Esophagus (tissue), 2 donors: ENCODE measurements at regions not wholly inside any gene's neighbourhood (a gene's known extent, or its start where the extent isn't known, plus 50 kb on each side); places are given as distances from the start of the nearest gene placed in this dataset.

Experiments
- H3K27ac ChIP-seq, 2 donors: one replicate each; pipeline ENCODE4 v1.5.1; 2013; ENCODE audit warnings: low read depth in 2 of 2, mild to moderate bottlenecking in 2 of 2, inconsistent platforms in 1 of 2, low read length in 1 of 2, moderate library complexity in 1 of 2
- H3K27me3 ChIP-seq, 2 donors: one replicate each; pipeline ENCODE4 v1.6.1; 2013; ENCODE audit warnings: low read length in 2 of 2, control low read depth in 1 of 2, mild to moderate bottlenecking in 1 of 2; ENCODE audit not compliant: insufficient read depth in 2 of 2, control insufficient read depth in 1 of 2
- H3K36me3 ChIP-seq, 2 donors: one replicate each; pipeline ENCODE4 v1.6.1; 2013; ENCODE audit warnings: low read length in 1 of 2; ENCODE audit not compliant: control insufficient read depth in 2 of 2, insufficient read depth in 2 of 2
- H3K4me1 ChIP-seq, 2 donors: one replicate each; pipeline ENCODE4 v1.6.1; 2013; ENCODE audit warnings: low read length in 1 of 2; ENCODE audit not compliant: control insufficient read depth in 2 of 2, insufficient read depth in 2 of 2
- H3K4me3 ChIP-seq, 2 donors: one replicate each; pipeline ENCODE4 v1.5.1; 2013; ENCODE audit warnings: low read length in 2 of 2, mild to moderate bottlenecking in 2 of 2, low read depth in 1 of 2, moderate library complexity in 1 of 2
- H3K9me3 ChIP-seq, 2 donors: one replicate each; pipeline ENCODE4 v1.6.1; 2013; ENCODE audit warnings: mild to moderate bottlenecking in 2 of 2, low read depth in 1 of 2, low read length in 1 of 2, moderate library complexity in 1 of 2; ENCODE audit not compliant: control insufficient read depth in 2 of 2, insufficient read depth in 1 of 2
- WGBS, 2 donors: extraction: QIAGEN DNeasy Blood & Tissue Kit; methylation state at CpG; one replicate each; pipeline ENCODE4 v1.1.7; 2013; 5-methylcytosine and 5-hydroxymethylcytosine counted together
- donor health status: healthy with polysubstance abuse.
- donor health status: Bipolar disorder and iron deficiency.

DNA sequence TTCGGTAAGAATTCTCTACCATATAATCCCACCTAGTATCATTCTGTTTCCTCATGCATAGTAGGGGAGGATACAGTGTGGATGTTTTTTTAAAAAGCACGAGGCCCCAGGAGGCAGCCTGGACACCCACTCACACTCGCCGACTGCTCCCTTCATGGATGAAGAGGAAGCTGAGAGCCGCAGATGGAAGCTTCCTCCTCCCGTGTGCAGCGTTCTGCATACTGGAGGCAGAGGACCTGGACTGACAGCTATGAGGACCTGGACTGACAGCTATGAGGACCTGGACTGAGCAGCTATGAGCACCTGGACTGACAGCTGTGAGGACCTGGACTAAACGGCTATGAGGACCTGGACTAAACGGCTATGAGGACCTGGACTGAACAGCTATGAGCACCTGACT, 234.4 kb downstream of the NDUFA10 start:
- H3K27me3 ChIP-seq, result no peaks in the 10 kb centered on the region
- peaks cover 0 to 5% of the 10 kb centered on the region in 2 donors for H3K9me3 ChIP-seq
- peaks cover 4 to 11% of the 10 kb centered on the region in 2 donors for H3K4me1 ChIP-seq
- 80 to 82% methylated on average over 9 of the region's 9 CpGs for WGBS, 2 donors
- no peak overlapping the region for H3K27ac ChIP-seq
- no peaks in the 10 kb centered on the region for H3K36me3 ChIP-seq
- H3K4me3 ChIP-seq, result no peak overlapping the region

GRCh38 chr2:239790313-239790712, 234.8 kb downstream of the NDUFA10 start:
- WGBS, 2 donors, result 72 to 83% methylated on average over 13 of the region's 13 CpGs
- H3K4me3 ChIP-seq, result no peak overlapping the region
- peaks cover 0 to 5% of the 10 kb centered on the region in 2 donors for H3K9me3 ChIP-seq
- H3K27ac ChIP-seq, result no peak overlapping the region
- H3K36me3 ChIP-seq, result no peaks in the 10 kb centered on the region
- H3K4me1 ChIP-seq, result peaks cover 4 to 11% of the 10 kb centered on the region in 2 donors
- no peaks in the 10 kb centered on the region for H3K27me3 ChIP-seq

DNA sequence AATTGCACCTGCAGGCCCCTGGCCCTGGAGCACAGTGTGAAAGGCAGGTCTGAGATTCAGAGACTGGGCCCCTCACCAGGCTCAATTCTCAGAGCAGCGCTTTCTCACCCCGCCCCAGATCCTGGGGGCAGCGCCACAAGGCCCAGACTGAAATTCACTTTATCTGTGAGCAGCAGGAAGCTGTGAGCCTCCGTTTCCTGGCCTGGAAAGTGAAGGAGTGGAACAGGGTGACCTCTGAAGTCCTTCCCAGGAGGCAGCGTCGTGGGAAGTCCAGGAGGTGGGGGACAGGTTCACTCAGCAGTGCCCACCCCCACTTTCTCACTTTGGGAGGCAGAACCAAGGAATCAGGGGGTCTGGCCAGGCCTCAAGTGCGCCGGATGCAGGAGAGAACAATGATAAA, 235.4 kb downstream of the NDUFA10 start:
- Histone ChIP-seq H3K4me1 (peaks cover 4 to 11% of the 10 kb centered on the region in 2 donors), H3K4me3 (no peak overlapping the region), H3K36me3 (no peaks in the 10 kb centered on the region), H3K27me3 (no peaks in the 10 kb centered on the region), H3K9me3 (peaks cover 0 to 5% of the 10 kb centered on the region in 2 donors), H3K27ac (no peak overlapping the region)
- 76 to 77% methylated on average over 8 of the region's 8 CpGs for WGBS, 2 donors

GRCh38 chr2:239788576-239789098, 236.5 kb downstream of the NDUFA10 start:
- peaks cover 4 to 11% of the 10 kb centered on the region in 2 donors for H3K4me1 ChIP-seq
- no peak overlapping the region for H3K4me3 ChIP-seq
- H3K9me3 ChIP-seq, result peaks cover 0 to 5% of the 10 kb centered on the region in 2 donors
- H3K27me3 ChIP-seq, result no peaks in the 10 kb centered on the region
- WGBS, 2 donors, result 68 to 72% methylated on average over 6 of the region's 6 CpGs
- no peak overlapping the region for H3K27ac ChIP-seq
- H3K36me3 ChIP-seq, result no peaks in the 10 kb centered on the region

DNA sequence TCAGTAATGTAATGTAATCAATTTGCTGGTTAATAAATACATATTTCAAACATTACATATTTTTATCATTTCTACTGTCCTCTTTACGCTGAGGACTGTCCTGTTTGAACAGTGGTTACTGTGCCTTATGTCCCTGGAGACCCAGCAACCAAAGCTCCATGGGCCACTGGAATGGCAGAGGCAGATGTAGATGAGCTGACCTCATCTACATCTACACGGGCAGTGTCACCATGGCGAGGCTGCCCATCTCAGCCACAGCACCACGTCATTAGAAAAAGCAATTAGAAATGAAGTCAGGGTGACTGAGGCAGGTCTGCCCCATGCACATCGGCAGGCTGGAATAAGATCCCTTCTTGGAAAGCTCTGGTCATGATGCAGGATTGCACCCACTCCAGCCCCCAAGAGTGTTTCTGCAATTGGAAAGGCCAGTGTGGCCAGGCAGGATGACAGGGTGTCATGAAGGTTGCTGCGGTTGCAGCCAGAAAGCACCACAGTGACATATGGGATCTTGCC, 237.5 kb downstream of the NDUFA10 start:
- no peak overlapping the region for H3K27ac ChIP-seq
- no peak overlapping the region for H3K4me3 ChIP-seq
- no peaks in the 10 kb centered on the region for H3K36me3 ChIP-seq
- H3K4me1 ChIP-seq, result peaks cover 4 to 9% of the 10 kb centered on the region in 2 donors
- WGBS, 2 donors, result 66 to 75% methylated on average over 6 of the region's 6 CpGs
- no peaks in the 10 kb centered on the region for H3K27me3 ChIP-seq
- H3K9me3 ChIP-seq, result peaks cover 0 to 5% of the 10 kb centered on the region in 2 donors

DNA sequence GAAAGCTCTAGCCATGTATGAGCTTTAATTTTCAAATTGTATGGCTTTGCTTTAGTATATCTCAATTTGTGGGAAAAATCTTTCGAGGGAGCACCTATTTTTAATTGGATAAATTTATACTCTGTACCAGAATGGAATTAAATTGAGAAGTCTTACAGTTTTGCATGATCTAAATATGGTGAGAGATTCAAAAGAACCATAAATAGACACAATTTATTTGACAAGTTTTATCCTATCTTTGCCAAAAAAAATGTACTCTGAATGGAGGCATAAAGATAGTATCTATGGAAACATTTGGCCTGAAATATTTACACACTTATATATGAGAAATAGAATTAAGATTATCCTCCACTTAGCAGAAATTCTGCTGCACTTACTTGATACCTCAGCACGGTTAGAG, 238.4 kb downstream of the NDUFA10 start:
- Histone ChIP-seq H3K36me3 (no peaks in the 10 kb centered on the region), H3K4me3 (no peak overlapping the region), H3K27ac (no peak overlapping the region), H3K9me3 (peaks cover 0 to 5% of the 10 kb centered on the region in 2 donors), H3K27me3 (no peaks in the 10 kb centered on the region), H3K4me1 (peaks cover under 1 to 3% of the 10 kb centered on the region in 2 donors)
- WGBS, 2 donors, result 66 to 69% methylated on average over 2 of the region's 2 CpGs

DNA sequence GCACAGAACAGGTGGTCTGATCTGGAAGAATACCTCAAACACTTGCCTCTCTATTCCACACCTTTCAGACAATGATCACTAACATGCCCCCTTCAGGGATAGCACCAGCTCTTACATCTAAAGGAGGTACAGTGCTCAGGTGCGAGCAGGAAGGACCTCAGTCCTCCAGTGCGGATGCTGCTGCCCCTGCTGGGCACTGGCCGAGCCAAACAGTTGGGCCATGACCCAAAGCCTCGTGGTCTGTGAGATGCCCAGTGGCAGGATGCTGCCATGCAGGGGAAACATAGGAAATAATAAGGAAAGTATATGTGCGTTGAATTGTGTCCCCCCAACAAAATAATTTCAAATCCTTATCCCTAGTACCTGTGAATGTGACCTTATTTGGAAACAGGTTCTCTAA, 243.7 kb downstream of the NDUFA10 start:
- Histone ChIP-seq H3K4me3 (no peak overlapping the region), H3K36me3 (no peaks in the 10 kb centered on the region), H3K4me1 (peaks cover 0 to 2% of the 10 kb centered on the region in 2 donors), H3K27ac (no peak overlapping the region), H3K27me3 (peaks cover 0 to 3% of the 10 kb centered on the region in 2 donors), H3K9me3 (peaks cover 0 to 5% of the 10 kb centered on the region in 2 donors)
- WGBS, 2 donors, result 87 to 92% methylated on average over 5 of the region's 5 CpGs

DNA sequence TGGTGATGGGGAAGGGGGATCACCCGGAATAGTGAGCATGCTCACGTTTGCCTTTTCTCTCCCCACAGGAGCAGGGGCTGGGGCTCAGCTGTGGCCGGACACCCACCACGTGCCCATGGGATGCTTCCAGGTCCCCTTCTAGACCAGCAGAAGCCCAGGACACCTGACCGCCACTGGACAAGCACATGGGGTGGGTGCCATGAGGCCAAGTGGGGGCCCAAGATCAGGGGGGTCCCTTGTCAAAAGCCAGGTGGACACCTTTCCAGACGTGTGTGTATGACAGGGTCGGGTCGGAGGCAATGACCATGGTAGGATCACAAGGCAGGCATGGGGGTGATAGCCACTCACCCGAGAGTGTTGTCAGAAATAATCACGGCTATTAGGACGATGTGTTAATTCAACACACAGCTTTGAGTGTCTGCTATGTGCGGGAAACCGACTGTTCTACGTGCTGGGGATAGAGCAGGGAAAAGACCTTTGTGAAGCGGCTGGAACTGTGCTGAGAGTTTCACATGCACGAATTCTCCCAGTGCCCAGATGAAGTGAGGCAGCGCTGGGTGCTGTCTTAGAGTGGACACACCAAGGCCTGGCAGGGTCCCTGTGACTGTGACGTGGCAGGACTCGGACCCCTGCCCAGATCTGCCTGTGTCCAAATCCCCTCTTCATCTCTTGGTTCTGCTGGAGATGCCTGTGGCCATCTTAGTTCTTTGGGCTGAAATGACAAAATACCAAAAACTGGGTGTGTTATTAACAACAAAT, 244.7 kb downstream of the NDUFA10 start:
- Histone ChIP-seq H3K27me3 (peaks cover 0 to 3% of the 10 kb centered on the region in 2 donors), H3K9me3 (no peaks in the 10 kb centered on the region), H3K27ac (no peak overlapping the region), H3K4me3 (no peak overlapping the region), H3K36me3 (no peaks in the 10 kb centered on the region), H3K4me1 (peaks cover 0 to 2% of the 10 kb centered on the region in 2 donors)
- WGBS, 2 donors, result 92 to 93% methylated on average over 19 of the region's 19 CpGs

DNA sequence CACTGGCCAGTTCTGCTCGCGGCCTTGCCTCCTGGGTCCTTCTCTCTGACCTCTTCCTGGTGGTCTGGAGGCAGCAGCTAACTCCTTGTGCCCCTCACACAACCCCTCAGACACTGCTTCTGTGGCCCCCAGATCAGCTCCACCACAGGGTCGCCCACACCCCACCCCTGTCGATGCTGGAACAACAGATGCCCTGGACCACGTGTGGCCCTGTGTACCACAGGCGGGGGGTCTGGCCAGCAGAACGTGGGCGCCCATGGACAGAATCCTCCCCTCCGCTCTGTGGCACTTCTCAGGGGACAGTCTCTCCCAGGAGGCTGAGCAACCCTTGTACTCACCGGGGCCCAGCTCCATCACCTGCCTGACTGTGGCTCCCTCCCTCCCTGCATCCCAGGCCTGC, 245.6 kb downstream of the NDUFA10 start:
- Histone ChIP-seq H3K4me3 (no peak overlapping the region), H3K4me1 (peaks cover 0 to 2% of the 10 kb centered on the region in 2 donors)
- WGBS, 2 donors, result 95% methylated on average over 10 of the region's 10 CpGs

More for the DNA sequence above, 245.6 kb downstream of the NDUFA10 start:
- Histone ChIP-seq H3K27ac (no peak overlapping the region), H3K27me3 (peaks cover 0 to 3% of the 10 kb centered on the region in 2 donors), H3K36me3 (no peaks in the 10 kb centered on the region), H3K9me3 (no peaks in the 10 kb centered on the region)
